ENCODE measurements at regions not wholly inside any gene's neighbourhood (a gene's known extent, or its start where the extent isn't known, plus 50 kb on each side); places are given as distances from the start of the nearest gene placed in this dataset.

- no peak overlapping the region for H3K4me2 ChIP-seq (ENCODE audit: insufficient read depth, low read length, poor library complexity, severe bottlenecking)
- H3K36me3 ChIP-seq (replicated peaks in 1 of 2; ENCODE audit: control insufficient read depth in 2 of 2, insufficient read depth in 2 of 2, low read length in 2 of 2): no peaks in the 10 kb centered on the region
- H2BK12ac ChIP-seq (ENCODE audit: low read length): no peak overlapping the region
- no peaks in the 10 kb centered on the region for H3K79me1 ChIP-seq (ENCODE audit: low read depth, low read length)
- H3K4me1 ChIP-seq (ENCODE audit: control insufficient read depth in 2 of 2, insufficient read depth in 1 of 2, low read depth in 1 of 2, low read length in 2 of 2): no peaks in the 10 kb centered on the region
- H4K8ac ChIP-seq (ENCODE audit: low read depth, low read length): no peak overlapping the region
- no peak overlapping the region for H2AFZ ChIP-seq (ENCODE audit: low read length)
- H3K4ac ChIP-seq (ENCODE audit: low read length): no peak overlapping the region
- no peak overlapping the region for H2BK5ac ChIP-seq (ENCODE audit: low read length)
- no peak overlapping the region for H3K18ac ChIP-seq (ENCODE audit: low read length)
- no peak overlapping the region for H3K27ac ChIP-seq (replicated peaks; ENCODE audit: low read length)
- WGBS, 2 donors (ENCODE audit: extremely low coverage in 2 of 2, insufficient read length in 2 of 2, insufficient replicate concordance in 1 of 2): no CpG with 5 or more reads among the region's 7 CpGs
- H3K9ac ChIP-seq (ENCODE audit: low read depth, low read length, poor library complexity): no peak overlapping the region
- no peak overlapping the region for H3K14ac ChIP-seq (ENCODE audit: low read length)
- H3K9me3 ChIP-seq (replicated peaks in 1 of 2; ENCODE audit: control insufficient read depth in 2 of 2, insufficient read depth in 1 of 2, low read depth in 1 of 2, low read length in 2 of 2): no peaks in the 10 kb centered on the region
- H2BK15ac ChIP-seq (ENCODE audit: low read length): no peak overlapping the region
- H4K91ac ChIP-seq (ENCODE audit: low read depth, low read length, poor library complexity): no peak overlapping the region
- H3K27me3 ChIP-seq (ENCODE audit: control insufficient read depth in 3 of 3, insufficient read depth in 3 of 3, low read depth in 1 of 3, low read length in 3 of 3): no peaks in the 10 kb centered on the region
- H3K23ac ChIP-seq (ENCODE audit: low read depth, low read length, poor library complexity): no peak overlapping the region
- H3K4me3 ChIP-seq (ENCODE audit: low read length in 2 of 2): no peak overlapping the region
- H2BK120ac ChIP-seq (ENCODE audit: low read depth, low read length): no peak overlapping the region
- DNase-seq (ENCODE audit: low spot score): no peak
- no peak overlapping the region for H2AK5ac ChIP-seq (ENCODE audit: low read depth, low read length)
Measured at GRCh38 chr13:46994492-46994891, 97.6 kb upstream of the HTR2A start.

DNA sequence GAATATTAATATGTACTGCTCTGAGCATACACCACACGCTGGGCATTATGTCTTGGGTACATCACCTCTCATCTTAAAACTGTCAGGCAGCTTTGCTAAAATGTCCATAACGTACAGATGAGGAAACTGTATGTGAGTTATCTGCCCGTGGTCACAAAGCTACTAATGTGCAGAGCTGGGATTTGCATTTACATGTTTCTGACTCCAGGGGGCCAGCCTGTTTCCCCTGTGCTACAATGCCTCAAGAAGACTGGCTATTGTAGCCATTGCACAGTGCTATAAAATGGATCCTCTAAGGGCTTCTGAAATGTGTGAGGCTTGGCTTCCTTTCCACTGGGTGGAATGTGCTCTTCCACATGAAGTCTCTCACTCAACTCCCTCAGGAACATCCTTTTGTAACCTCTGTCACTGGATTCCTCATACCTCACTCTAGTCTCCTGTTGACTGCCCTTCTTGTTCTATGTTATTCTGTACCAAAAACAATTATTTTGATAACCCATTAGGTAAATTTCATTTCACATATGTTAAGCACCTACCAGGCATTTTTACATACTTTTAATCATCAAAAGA lies 95.6 kb upstream of the HTR2A start:
- Histone ChIP-seq H3K9ac (ENCODE audit: low read depth, low read length, poor library complexity) (no peak overlapping the region), H3K36me3 (replicated peaks in 1 of 2; ENCODE audit: control insufficient read depth in 2 of 2, insufficient read depth in 2 of 2, low read length in 2 of 2) (no peaks in the 10 kb centered on the region), H2BK5ac (ENCODE audit: low read length) (no peak overlapping the region), H3K27me3 (ENCODE audit: control insufficient read depth in 3 of 3, insufficient read depth in 3 of 3, low read depth in 1 of 3, low read length in 3 of 3) (no peaks in the 10 kb centered on the region), H4K91ac (ENCODE audit: low read depth, low read length, poor library complexity) (no peak overlapping the region), H3K23ac (ENCODE audit: low read depth, low read length, poor library complexity) (no peak overlapping the region), H3K79me1 (ENCODE audit: low read depth, low read length) (no peaks in the 10 kb centered on the region), H3K14ac (ENCODE audit: low read length) (no peak overlapping the region), H2BK12ac (ENCODE audit: low read length) (no peak overlapping the region), H2AK5ac (ENCODE audit: low read depth, low read length) (no peak overlapping the region), H2AFZ (ENCODE audit: low read length) (no peak overlapping the region), H3K27ac (replicated peaks; ENCODE audit: low read length) (no peak overlapping the region), H2BK15ac (ENCODE audit: low read length) (no peak overlapping the region), H3K4me3 (ENCODE audit: low read length in 2 of 2) (no peak overlapping the region), H4K8ac (ENCODE audit: low read depth, low read length) (no peak overlapping the region), H3K4me2 (ENCODE audit: insufficient read depth, low read length, poor library complexity, severe bottlenecking) (no peak overlapping the region), H3K9me3 (replicated peaks in 1 of 2; ENCODE audit: control insufficient read depth in 2 of 2, insufficient read depth in 1 of 2, low read depth in 1 of 2, low read length in 2 of 2) (peaks cover 0 to 3% of the 10 kb centered on the region in 2 donors), H2BK120ac (ENCODE audit: low read depth, low read length) (no peak overlapping the region), H3K4me1 (ENCODE audit: control insufficient read depth in 2 of 2, insufficient read depth in 1 of 2, low read depth in 1 of 2, low read length in 2 of 2) (no peaks in the 10 kb centered on the region), H3K18ac (ENCODE audit: low read length) (no peak overlapping the region), H3K4ac (ENCODE audit: low read length) (no peak overlapping the region)
- no peak for DNase-seq (ENCODE audit: low spot score)
- WGBS, 2 donors (ENCODE audit: extremely low coverage in 2 of 2, insufficient read length in 2 of 2, insufficient replicate concordance in 1 of 2): no CpG with 5 or more reads among the region's 3 CpGs

GRCh38 chr13:46983881-46984280 lies 87.0 kb upstream of the HTR2A start:
- Histone ChIP-seq H2BK120ac (ENCODE audit: low read depth, low read length) (no peak overlapping the region), H3K4me1 (ENCODE audit: control insufficient read depth in 2 of 2, insufficient read depth in 1 of 2, low read depth in 1 of 2, low read length in 2 of 2) (no peaks in the 10 kb centered on the region), H3K4me3 (ENCODE audit: low read length in 2 of 2) (no peak overlapping the region), H3K4me2 (ENCODE audit: insufficient read depth, low read length, poor library complexity, severe bottlenecking) (no peak overlapping the region), H3K27ac (replicated peaks; ENCODE audit: low read length) (no peak overlapping the region), H3K4ac (ENCODE audit: low read length) (no peak overlapping the region), H3K27me3 (ENCODE audit: control insufficient read depth in 3 of 3, insufficient read depth in 3 of 3, low read depth in 1 of 3, low read length in 3 of 3) (no peaks in the 10 kb centered on the region), H3K9me3 (replicated peaks in 1 of 2; ENCODE audit: control insufficient read depth in 2 of 2, insufficient read depth in 1 of 2, low read depth in 1 of 2, low read length in 2 of 2) (peaks cover 0 to 1% of the 10 kb centered on the region in 2 donors), H2BK12ac (ENCODE audit: low read length) (no peak overlapping the region), H3K14ac (ENCODE audit: low read length) (no peak overlapping the region), H2AK5ac (ENCODE audit: low read depth, low read length) (no peak overlapping the region), H4K91ac (ENCODE audit: low read depth, low read length, poor library complexity) (no peak overlapping the region), H3K9ac (ENCODE audit: low read depth, low read length, poor library complexity) (no peak overlapping the region), H3K18ac (ENCODE audit: low read length) (no peak overlapping the region), H3K23ac (ENCODE audit: low read depth, low read length, poor library complexity) (no peak overlapping the region), H2BK15ac (ENCODE audit: low read length) (no peak overlapping the region), H2AFZ (ENCODE audit: low read length) (no peak overlapping the region), H2BK5ac (ENCODE audit: low read length) (no peak overlapping the region), H3K36me3 (replicated peaks in 1 of 2; ENCODE audit: control insufficient read depth in 2 of 2, insufficient read depth in 2 of 2, low read length in 2 of 2) (no peaks in the 10 kb centered on the region), H4K8ac (ENCODE audit: low read depth, low read length) (no peak overlapping the region), H3K79me1 (ENCODE audit: low read depth, low read length) (no peaks in the 10 kb centered on the region)
- DNase-seq (ENCODE audit: low spot score): no peak
- no CpG with 5 or more reads among the region's 1 CpG for WGBS, 2 donors (ENCODE audit: extremely low coverage in 2 of 2, insufficient read length in 2 of 2, insufficient replicate concordance in 1 of 2)

- DNase-seq (ENCODE audit: low spot score): no peak
- H2AFZ ChIP-seq (ENCODE audit: low read length): no peak overlapping the region
- no peak overlapping the region for H3K9ac ChIP-seq (ENCODE audit: low read depth, low read length, poor library complexity)
- no peak overlapping the region for H3K4ac ChIP-seq (ENCODE audit: low read length)
- no peak overlapping the region for H2AK5ac ChIP-seq (ENCODE audit: low read depth, low read length)
- no peak overlapping the region for H4K8ac ChIP-seq (ENCODE audit: low read depth, low read length)
- no peak overlapping the region for H2BK12ac ChIP-seq (ENCODE audit: low read length)
- H3K9me3 ChIP-seq (replicated peaks in 1 of 2; ENCODE audit: control insufficient read depth in 2 of 2, insufficient read depth in 1 of 2, low read depth in 1 of 2, low read length in 2 of 2): no peaks in the 10 kb centered on the region
- H3K23ac ChIP-seq (ENCODE audit: low read depth, low read length, poor library complexity): no peak overlapping the region
- no peaks in the 10 kb centered on the region for H3K27me3 ChIP-seq (ENCODE audit: control insufficient read depth in 3 of 3, insufficient read depth in 3 of 3, low read depth in 1 of 3, low read length in 3 of 3)
- no peaks in the 10 kb centered on the region for H3K79me1 ChIP-seq (ENCODE audit: low read depth, low read length)
- H3K4me1 ChIP-seq (ENCODE audit: control insufficient read depth in 2 of 2, insufficient read depth in 1 of 2, low read depth in 1 of 2, low read length in 2 of 2): no peaks in the 10 kb centered on the region
- H3K18ac ChIP-seq (ENCODE audit: low read length): no peak overlapping the region
- no peaks in the 10 kb centered on the region for H3K36me3 ChIP-seq (replicated peaks in 1 of 2; ENCODE audit: control insufficient read depth in 2 of 2, insufficient read depth in 2 of 2, low read length in 2 of 2)
- no peak overlapping the region for H4K91ac ChIP-seq (ENCODE audit: low read depth, low read length, poor library complexity)
- no peak overlapping the region for H3K4me2 ChIP-seq (ENCODE audit: insufficient read depth, low read length, poor library complexity, severe bottlenecking)
- WGBS, 2 donors (ENCODE audit: extremely low coverage in 2 of 2, insufficient read length in 2 of 2, insufficient replicate concordance in 1 of 2): no CpG with 5 or more reads among the region's 3 CpGs
- H3K4me3 ChIP-seq (ENCODE audit: low read length in 2 of 2): no peak overlapping the region
- no peak overlapping the region for H3K27ac ChIP-seq (replicated peaks; ENCODE audit: low read length)
- no peak overlapping the region for H3K14ac ChIP-seq (ENCODE audit: low read length)
- no peak overlapping the region for H2BK5ac ChIP-seq (ENCODE audit: low read length)
- H2BK120ac ChIP-seq (ENCODE audit: low read depth, low read length): no peak overlapping the region
- H2BK15ac ChIP-seq (ENCODE audit: low read length): no peak overlapping the region
Measured at GRCh38 chr13:46982856-46983582, 86.2 kb upstream of the HTR2A start.
